ENCODE measurements at regions not wholly inside any gene's neighbourhood (a gene's known extent, or its start where the extent isn't known, plus 50 kb on each side); places are given as distances from the start of the nearest gene placed in this dataset.
A peak's percentile ranks its signal among the peaks of the same experiment; 100 is the strongest.

DNA sequence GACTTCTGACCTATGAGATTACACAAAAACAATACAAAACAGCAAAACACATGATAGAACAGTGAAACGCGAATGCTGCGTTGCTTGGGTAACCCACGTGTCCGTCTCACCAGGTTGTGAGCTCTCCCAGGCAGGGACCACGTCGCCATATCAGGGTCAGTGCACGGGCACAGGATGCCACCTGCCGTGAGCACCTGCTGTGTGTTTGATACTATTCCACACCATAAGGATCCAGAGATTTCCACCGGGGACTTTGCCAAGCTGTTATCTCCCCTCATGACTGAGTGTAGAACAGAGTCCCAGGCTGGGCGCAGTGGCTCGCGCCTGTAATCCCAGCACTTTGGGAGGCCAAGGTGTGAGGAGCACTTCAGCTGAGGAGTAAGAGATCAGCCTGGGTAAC lies 288.0 kb downstream of the BMP7 start:
- FAIRE-seq (no peak), DNase-seq (ENCODE audit: extremely low spot score, insufficient read length, low read depth) (no peak)

GRCh38 chr20:56979125-56979524 lies 287.3 kb downstream of the BMP7 start:
- FAIRE-seq (no peak), DNase-seq (ENCODE audit: extremely low spot score, insufficient read length, low read depth) (no peak)

- FAIRE-seq (no peak), DNase-seq (ENCODE audit: extremely low spot score, insufficient read length, low read depth) (no peak)
These were observed 285.1 kb downstream of the BMP7 start for GRCh38 chr20:56981301-56981700.

- FAIRE-seq (no peak), DNase-seq (ENCODE audit: extremely low spot score, insufficient read length, low read depth) (no peak)
These were observed 282.6 kb downstream of the BMP7 start for GRCh38 chr20:56983813-56984212.

DNA sequence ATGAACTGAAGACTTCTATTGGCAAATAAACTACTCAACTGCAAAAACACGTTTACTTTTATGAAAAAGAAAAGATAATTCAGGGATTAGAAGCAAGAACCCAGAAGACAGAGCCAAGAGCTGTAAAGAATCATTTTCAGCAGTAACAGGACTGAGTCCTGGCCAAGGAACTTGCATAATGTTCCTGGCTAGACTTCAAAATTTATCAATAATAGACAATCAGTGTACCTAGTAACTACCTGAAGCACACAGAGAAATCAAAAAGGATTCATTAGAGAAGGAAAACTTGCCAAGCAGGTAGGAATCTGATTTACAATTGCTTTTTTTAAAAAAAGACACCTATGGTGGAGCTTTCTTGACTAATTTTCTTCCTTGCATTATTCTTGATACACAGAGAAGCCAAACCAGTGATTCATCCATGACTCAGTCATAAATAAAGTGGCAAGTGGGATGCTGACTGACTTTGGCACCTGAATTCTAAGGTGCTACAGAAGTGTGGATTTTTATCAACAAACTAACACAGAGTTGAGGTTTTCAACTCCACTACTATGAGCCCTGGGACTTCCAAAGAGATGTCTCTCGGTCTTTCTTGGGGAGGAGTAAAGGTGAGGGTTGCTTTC lies 281.3 kb downstream of the BMP7 start:
- DNase-seq (ENCODE audit: extremely low spot score, insufficient read length, low read depth) = no peak
- FAIRE-seq = no peak

DNA sequence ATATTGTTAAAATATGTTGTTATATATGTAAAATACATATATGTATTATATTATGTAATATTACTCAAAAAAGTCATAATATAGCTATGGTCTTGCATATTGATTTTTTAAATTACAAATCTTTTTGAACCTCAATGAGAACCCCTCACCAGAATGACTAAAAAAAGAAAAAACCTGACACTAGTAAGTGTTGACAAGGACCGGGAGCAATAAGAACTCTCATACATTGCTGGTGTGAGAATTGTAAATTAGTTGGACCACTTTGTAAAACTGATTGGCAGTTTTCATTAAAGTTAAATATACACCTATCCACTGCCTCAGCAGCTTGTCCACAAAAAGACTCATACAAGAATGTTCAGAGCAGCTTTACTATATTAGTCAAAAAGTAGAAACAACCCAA lies 280.0 kb downstream of the BMP7 start:
- FAIRE-seq (no peak), DNase-seq (ENCODE audit: extremely low spot score, insufficient read length, low read depth) (no peak)

GRCh38 chr20:56986931-56987720 lies 279.3 kb downstream of the BMP7 start:
- DNase-seq (ENCODE audit: extremely low spot score, insufficient read length, low read depth) = no peak
- FAIRE-seq = no peak

- no peak for FAIRE-seq
These were observed 278.5 kb downstream of the BMP7 start for GRCh38 chr20:56987986-56988385.

DNA sequence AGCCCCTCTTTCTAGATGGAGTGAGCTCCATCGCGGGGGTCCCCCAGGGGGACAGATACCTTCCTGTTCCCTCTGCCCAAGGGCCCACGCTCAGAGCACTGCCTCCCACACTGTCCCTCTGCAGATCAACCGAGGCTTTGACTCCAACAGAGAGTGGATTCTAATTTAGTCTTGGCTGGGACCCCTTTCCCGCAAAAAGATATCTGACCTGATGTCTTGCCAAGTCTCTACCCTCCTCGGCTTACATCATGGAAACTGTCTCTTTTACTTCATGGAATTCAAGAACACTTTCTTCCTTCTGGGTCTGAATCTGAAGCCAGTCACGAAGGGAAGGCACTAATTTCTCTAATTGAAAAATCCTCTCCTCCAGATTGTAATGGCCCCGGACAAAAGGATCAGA lies 278.0 kb downstream of the BMP7 start:
- no peak for DNase-seq (ENCODE audit: extremely low spot score, insufficient read length, low read depth)
- no peak for FAIRE-seq

More at GRCh38 chr20:56987986-56988385, 278.5 kb downstream of the BMP7 start:
- no peak for DNase-seq (ENCODE audit: extremely low spot score, insufficient read length, low read depth)

GRCh38 chr20:56989516-56989915 lies 276.9 kb downstream of the BMP7 start:
- no peak for DNase-seq (ENCODE audit: extremely low spot score, insufficient read length, low read depth)
- FAIRE-seq = no peak

DNA sequence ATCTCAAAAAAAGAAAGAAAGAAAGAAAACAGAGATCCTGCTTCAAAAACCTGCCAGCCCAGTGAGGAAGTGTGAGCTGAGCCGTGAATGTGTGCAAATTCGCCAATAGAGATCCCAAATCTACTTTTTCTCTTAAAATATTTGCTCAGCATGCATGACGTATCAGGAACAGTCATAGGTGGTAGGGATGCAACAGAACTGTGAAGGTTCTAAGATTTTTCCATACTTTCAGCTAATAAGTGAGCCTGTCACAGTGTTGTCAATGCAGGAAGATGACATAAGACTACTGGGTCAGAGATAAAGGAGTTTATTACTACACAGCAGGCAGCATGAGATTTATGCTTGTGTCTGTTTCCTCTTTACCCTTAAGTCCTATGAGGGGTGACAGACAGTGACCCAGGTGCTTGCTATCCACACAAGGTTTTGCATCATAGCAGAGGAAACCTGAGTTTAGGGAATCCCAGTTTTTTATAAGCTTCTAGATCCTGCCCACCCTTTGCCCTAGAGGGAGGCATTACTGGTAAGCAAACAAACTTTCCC lies 273.4 kb downstream of the BMP7 start:
- no peak for DNase-seq (ENCODE audit: extremely low spot score, insufficient read length, low read depth)
- FAIRE-seq = no peak

DNA sequence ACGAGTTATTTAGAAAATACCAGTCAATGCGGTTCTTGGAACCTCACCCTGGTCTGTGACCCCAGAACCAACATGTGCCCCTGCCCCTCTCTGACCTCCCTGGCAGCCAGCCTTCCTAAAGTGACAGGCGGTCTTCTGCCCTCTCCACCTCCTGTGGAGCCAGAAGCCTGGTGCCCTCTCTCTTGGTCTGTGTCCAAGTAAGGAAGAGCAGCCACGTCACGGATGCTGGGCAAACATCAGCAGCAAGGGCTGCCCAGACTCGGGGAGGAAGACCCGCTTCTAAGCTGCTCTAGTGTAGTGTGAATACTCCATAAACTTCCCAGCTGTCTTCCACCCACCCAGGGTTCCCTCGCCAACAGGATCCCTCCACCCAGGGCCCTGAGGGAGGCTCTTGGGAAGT lies 272.4 kb downstream of the BMP7 start:
- no peak for FAIRE-seq
- DNase-seq (ENCODE audit: extremely low spot score, insufficient read length, low read depth) = no peak

DNA sequence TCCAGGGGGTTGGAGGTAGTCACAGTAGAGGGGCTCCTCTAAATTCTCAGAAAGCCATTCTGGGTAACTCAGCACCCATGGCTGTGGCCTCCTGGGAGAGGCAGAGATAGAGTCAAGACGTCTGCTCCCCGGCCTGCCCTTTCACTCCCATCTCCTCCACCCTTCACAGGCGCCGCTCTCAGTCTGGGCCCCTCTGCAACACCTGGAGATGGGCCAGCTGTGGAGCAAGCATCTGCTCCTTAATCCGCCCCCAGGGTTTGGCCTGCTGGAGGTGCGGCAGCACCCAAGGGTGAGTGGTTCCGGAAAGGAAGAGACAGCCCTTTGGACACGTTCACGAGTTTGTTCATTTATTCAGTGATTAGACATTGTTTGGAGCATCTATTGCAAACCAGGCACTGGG lies 271.3 kb downstream of the BMP7 start:
- no peak for DNase-seq (ENCODE audit: extremely low spot score, insufficient read length, low read depth)
- no peak for FAIRE-seq

DNA sequence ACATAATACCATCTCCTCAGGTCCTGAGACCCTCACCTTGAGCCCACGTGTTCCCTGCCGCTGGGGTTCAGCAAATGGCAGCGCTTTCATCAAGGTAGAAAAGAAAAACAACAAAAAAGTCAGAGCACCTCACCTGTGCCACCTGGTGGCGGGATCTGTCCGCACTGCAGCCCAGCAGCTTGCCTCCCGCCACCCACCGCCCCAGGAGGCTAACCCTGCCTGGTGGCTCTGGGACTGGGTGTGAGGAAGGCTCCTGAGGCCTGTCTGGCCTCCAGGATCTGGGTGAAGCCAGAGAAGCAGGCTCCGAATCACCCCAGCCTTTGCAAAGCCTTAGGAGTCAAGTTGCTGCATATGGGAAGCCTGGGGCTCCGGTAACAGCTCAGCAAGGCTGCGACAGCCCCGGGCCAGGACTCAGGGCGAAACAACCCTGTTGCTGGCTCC lies 270.8 kb downstream of the BMP7 start:
- FAIRE-seq (no peak), DNase-seq (ENCODE audit: extremely low spot score, insufficient read length, low read depth) (peak; percentile 9)

- FAIRE-seq = no peak
- no peak for DNase-seq (ENCODE audit: extremely low spot score, insufficient read length, low read depth)
These were observed 269.9 kb downstream of the BMP7 start for GRCh38 chr20:56996533-56996932.

GRCh38 chr20:56998438-56998837 lies 268.0 kb downstream of the BMP7 start:
- no peak for DNase-seq (ENCODE audit: extremely low spot score, insufficient read length, low read depth)
- FAIRE-seq = no peak

GRCh38 chr20:57000441-57000968 lies 265.9 kb downstream of the BMP7 start:
- DNase-seq (ENCODE audit: extremely low spot score, insufficient read length, low read depth) (no peak), FAIRE-seq (no peak)

- no peak for FAIRE-seq
These were observed 265.2 kb downstream of the BMP7 start for GRCh38 chr20:57001126-57001767.

DNA sequence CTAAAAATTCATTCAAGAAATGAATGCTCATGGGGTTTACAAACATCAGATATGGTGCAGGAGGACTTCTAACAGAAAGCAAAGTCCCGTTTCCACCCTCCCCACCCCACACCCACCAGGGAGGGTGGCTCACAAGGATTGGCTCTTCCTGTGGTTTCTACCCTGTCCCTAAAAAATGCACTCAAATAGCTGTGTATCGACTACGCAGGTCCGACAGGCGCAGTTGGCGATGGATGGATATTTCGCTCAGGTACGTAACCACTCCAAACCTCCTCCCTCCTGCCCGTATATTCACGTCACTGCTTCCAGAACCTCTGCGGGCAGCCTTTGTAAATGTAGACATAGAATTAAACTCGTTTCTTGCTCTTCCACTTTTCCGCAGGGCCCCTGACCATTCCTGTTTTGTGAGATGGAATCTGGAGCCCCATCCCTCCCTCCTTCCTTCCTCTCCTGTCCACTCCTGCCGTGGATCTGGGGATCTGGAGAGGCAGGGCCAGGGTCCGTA lies 264.3 kb downstream of the BMP7 start:
- no peak for FAIRE-seq
- DNase-seq (ENCODE audit: extremely low spot score, insufficient read length, low read depth) = no peak

More at GRCh38 chr20:57001126-57001767, 265.2 kb downstream of the BMP7 start:
- DNase-seq (ENCODE audit: extremely low spot score, insufficient read length, low read depth) = no peak

GRCh38 chr20:57003012-57003411 lies 263.4 kb downstream of the BMP7 start:
- FAIRE-seq (no peak), DNase-seq (ENCODE audit: extremely low spot score, insufficient read length, low read depth) (no peak)
